ENCODE measurements at regions not wholly inside any gene's neighbourhood (a gene's known extent, or its start where the extent isn't known, plus 50 kb on each side); places are given as distances from the start of the nearest gene placed in this dataset.

DNA sequence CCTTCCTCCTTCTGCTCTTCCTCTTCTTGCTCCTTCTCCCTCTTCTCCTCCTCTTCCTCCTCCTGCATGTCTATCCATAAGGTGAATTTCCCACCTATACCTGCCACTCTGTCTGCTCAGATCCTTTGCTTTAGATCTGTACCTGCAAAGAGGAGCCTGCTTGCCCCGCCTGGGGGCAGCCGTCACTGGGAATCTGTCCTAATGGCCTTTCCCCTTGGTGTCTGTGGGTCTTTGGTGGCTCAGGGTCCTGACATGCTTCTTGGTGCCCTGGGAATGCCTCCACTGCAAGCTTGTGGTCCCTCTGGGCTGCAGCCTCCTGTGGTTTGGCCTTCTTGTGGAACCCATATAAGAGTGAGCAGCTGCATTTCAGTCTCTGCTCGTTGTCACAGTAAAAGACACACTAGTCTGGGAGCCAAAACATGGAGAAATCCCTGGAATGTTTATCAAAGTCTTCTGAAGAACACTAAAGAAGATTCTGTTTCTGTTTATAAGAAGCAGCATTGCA is 79.5 kb upstream of the CSF3R start:
- TF ChIP-seq, protein P1, sequence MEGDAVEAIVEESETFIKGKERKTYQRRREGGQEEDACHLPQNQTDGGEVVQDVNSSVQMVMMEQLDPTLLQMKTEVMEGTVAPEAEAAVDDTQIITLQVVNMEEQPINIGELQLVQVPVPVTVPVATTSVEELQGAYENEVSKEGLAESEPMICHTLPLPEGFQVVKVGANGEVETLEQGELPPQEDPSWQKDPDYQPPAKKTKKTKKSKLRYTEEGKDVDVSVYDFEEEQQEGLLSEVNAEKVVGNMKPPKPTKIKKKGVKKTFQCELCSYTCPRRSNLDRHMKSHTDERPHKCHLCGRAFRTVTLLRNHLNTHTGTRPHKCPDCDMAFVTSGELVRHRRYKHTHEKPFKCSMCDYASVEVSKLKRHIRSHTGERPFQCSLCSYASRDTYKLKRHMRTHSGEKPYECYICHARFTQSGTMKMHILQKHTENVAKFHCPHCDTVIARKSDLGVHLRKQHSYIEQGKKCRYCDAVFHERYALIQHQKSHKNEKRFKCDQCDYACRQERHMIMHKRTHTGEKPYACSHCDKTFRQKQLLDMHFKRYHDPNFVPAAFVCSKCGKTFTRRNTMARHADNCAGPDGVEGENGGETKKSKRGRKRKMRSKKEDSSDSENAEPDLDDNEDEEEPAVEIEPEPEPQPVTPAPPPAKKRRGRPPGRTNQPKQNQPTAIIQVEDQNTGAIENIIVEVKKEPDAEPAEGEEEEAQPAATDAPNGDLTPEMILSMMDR (conservative IDR thresholded peaks at IDR 0.05) = no peak
- TF ChIP-seq ZFX (IDR thresholded peaks at IDR 0.05) = no peak

Measured in C4-2B (cell line).